ENCODE measurements at regions not wholly inside any gene's neighbourhood (a gene's known extent, or its start where the extent isn't known, plus 50 kb on each side); places are given as distances from the start of the nearest gene placed in this dataset.

DNA sequence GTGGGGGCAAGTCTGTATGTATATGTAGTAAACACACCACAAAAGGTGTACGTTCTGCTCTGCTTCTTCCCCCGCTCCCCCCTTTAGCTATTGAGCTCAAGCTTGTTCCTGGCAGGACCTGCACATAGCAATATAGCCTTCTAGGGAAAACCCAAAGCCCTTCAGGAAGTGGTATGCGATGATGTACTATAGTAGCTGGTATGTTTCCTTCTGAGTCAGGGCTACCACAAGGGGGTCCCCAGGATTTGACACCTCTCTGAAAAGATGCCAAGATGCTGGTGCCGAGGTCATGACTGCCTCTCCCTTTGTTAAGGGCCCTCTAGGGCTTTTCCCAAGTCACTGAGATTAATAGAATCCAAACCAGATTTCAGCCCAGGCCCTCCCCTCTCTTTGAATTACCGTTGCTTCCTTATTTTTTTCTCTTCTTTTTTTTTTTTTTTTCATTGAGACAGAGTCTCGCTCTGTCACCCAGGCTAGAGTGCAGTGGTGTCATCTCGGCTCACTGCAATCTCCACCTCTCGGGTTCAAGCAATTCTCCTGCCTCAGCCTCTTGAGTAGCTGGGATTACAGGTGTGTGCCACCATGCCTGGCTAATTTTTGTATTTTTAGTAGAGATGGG lies 268.4 kb downstream of the ETS1 start (continued):
- TF ChIP-seq, protein P1, sequence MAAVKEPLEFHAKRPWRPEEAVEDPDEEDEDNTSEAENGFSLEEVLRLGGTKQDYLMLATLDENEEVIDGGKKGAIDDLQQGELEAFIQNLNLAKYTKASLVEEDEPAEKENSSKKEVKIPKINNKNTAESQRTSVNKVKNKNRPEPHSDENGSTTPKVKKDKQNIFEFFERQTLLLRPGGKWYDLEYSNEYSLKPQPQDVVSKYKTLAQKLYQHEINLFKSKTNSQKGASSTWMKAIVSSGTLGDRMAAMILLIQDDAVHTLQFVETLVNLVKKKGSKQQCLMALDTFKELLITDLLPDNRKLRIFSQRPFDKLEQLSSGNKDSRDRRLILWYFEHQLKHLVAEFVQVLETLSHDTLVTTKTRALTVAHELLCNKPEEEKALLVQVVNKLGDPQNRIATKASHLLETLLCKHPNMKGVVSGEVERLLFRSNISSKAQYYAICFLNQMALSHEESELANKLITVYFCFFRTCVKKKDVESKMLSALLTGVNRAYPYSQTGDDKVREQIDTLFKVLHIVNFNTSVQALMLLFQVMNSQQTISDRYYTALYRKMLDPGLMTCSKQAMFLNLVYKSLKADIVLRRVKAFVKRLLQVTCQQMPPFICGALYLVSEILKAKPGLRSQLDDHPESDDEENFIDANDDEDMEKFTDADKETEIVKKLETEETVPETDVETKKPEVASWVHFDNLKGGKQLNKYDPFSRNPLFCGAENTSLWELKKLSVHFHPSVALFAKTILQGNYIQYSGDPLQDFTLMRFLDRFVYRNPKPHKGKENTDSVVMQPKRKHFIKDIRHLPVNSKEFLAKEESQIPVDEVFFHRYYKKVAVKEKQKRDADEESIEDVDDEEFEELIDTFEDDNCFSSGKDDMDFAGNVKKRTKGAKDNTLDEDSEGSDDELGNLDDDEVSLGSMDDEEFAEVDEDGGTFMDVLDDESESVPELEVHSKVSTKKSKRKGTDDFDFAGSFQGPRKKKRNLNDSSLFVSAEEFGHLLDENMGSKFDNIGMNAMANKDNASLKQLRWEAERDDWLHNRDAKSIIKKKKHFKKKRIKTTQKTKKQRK (IDR thresholded peaks at IDR 0.05; ENCODE audit: low read depth, low read length) = no peak
- TF ChIP-seq NR2C1 (IDR thresholded peaks at IDR 0.05) = no peak
- TF ChIP-seq TCF12 (IDR thresholded peaks at IDR 0.05; ENCODE audit: low read depth, low read length) = peak; percentile 75
- no peak for TF ChIP-seq MYC (IDR thresholded peaks at IDR 0.05; ENCODE audit: insufficient read depth, insufficient read length, insufficient replicate concordance, low read length, severe bottlenecking)
- TF ChIP-seq KLF5 (IDR thresholded peaks at IDR 0.05; ENCODE audit: partially characterized antibody) = peak; percentile 69
- no peak for TF ChIP-seq NFXL1 (IDR thresholded peaks at IDR 0.05; ENCODE audit: borderline replicate concordance)
- no peak for TF ChIP-seq WRNIP1 (IDR thresholded peaks at IDR 0.05; ENCODE audit: borderline replicate concordance, low read depth, low read length)
- TF ChIP-seq ASH2L (IDR thresholded peaks at IDR 0.05; ENCODE audit: borderline replicate concordance, low read depth) = no peak
- TF ChIP-seq EGR1 (IDR thresholded peaks at IDR 0.05; ENCODE audit: borderline replicate concordance in 1 of 2, low read depth in 2 of 2, low read length in 2 of 2) = 0 out of 3 replicates have a peak, but pooled peaks of 1 of the 2 experiments have one; percentile 18
- 0 out of 2 replicates have a peak, but pooled peaks have one; percentile 19 for TF ChIP-seq HDGF (IDR thresholded peaks at IDR 0.05)
- no peak for TF ChIP-seq FOXK2 (IDR thresholded peaks at IDR 0.05)
- TF ChIP-seq TAF1 (IDR thresholded peaks at IDR 0.05; ENCODE audit: borderline replicate concordance, low read depth, low read length) = no peak
- TF ChIP-seq PAX5 (IDR thresholded peaks at IDR 0.05; ENCODE audit: borderline replicate concordance, low read depth, low read length) = peak; percentile 91
- no peak for TF ChIP-seq TARDBP (IDR thresholded peaks at IDR 0.05; ENCODE audit: borderline replicate concordance)
- peak; percentile 66; the same call in 1 of the 2 replicates for TF ChIP-seq GABPA (IDR thresholded peaks at IDR 0.05; ENCODE audit: low read depth)
- peak; percentile 64 for TF ChIP-seq MEF2B (IDR thresholded peaks at IDR 0.05; ENCODE audit: partially characterized antibody, poor library complexity, severe bottlenecking)
- TF ChIP-seq PRDM15 (CRISPR knock-in tag; IDR thresholded peaks at IDR 0.05) = no peak
- peak; percentile 86 to 95; a peak in 3 of 4 replicates for TF ChIP-seq EP300 (IDR thresholded peaks at IDR 0.05; ENCODE audit: borderline replicate concordance in 1 of 2, control insufficient read depth in 1 of 2, low read depth in 2 of 2, low read length in 2 of 2)
- peak; percentile 44; the same call in 1 of the 2 replicates for TF ChIP-seq TCF3 (IDR thresholded peaks at IDR 0.05; ENCODE audit: borderline replicate concordance, insufficient read depth, low read depth, low read length)
- no peak for TF ChIP-seq NKRF (conservative IDR thresholded peaks at IDR 0.05)
- peak; percentile 21; the same call in 1 of the 2 replicates for TF ChIP-seq RAD21 (IDR thresholded peaks at IDR 0.05; ENCODE audit: insufficient read depth, low read depth, low read length)

All from GM12878 (cell line).